ENCODE measurements at regions not wholly inside any gene's neighbourhood (a gene's known extent, or its start where the extent isn't known, plus 50 kb on each side); places are given as distances from the start of the nearest gene placed in this dataset.
"Not testable (repeated sequence)": the region's sequence is repeated elsewhere in the genome, so short reads cannot be mapped to it uniquely, and the experiment has no call there.

DNA sequence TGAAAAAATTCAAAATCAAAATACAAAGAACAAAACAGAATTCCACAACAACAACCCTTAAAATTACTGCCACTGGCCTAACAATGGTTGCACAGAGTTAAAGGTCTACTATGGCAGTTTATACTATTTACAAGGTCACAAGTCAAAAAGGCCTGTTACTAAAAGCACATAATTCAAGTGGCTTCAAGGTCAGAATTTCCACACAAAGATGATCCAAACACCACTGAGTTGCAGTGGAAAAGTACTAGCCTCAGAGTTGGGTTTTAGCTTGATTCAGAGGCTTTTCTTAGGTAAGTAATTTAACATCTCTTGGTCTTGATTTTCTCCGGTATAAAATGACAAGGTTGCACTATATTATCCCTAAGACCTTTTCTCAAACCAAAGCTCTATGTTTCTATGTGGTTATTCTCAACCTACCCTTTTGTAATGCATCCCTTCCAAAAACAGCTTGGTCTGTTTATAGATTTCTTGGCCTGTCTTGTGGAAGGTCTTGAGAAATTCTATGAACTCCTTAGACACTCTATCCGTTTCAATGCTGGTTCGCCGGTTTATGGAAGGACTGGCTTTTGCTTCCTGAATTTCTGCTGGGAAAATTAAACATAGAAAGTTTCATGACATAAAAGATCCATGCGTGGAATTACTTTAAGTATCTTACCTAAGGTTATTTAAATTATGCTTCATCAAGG lies 69.5 kb downstream of the MDH2 start:
- DNase-seq; intact Hi-C loops (cut with micrococcal nuclease); H3K4me3 Mint-ChIP-seq; H3K27ac Mint-ChIP-seq; H3K36me3 Mint-ChIP-seq (ENCODE audit: low read depth); H3K9me3 Mint-ChIP-seq; H3K27me3 Mint-ChIP-seq: not testable (repeated sequence)
- H3K4me1 Mint-ChIP-seq = peaks cover 10% of the 10 kb centered on the region

DNA sequence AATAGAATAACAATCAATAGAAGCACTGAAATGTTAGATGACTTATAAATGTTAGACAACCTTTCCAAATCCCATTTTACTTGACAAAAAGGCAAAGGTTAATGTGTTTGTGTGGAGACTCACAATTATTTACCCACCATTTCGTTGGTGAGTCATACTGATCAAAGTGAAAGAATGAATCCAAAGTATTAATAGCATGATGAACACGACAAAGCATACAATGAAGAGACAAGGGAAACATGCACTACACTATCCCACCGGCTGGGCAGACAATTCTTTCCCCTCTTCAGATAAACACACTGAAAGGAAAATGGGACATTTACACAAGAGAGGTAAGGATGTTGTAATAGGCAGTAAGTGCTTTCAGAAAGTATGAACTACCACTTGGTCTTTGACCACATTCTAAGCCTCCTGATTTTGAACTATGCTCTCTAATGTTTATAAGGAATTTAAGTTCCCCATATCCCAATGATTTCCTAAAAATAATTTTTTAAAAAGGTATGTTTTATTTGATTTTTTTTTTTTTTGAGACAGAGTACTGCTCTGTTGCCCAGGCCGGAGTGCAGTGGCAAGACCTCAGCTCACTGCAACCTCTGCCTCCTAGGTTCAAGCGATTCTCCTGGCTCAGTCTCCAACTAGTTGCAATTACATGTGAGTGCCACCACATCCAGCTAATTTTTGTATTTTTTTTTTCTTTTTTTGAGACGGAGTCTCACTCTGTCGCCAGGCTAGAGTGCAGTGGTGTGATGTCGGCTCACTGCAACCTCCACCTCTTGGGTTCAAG lies 70.5 kb downstream of the MDH2 start:
- intact Hi-C loops (cut with micrococcal nuclease); H3K36me3 Mint-ChIP-seq (ENCODE audit: low read depth); H3K27me3 Mint-ChIP-seq; H3K9me3 Mint-ChIP-seq; H3K27ac Mint-ChIP-seq; H3K4me3 Mint-ChIP-seq; DNase-seq: not testable (repeated sequence)
- peaks cover 15% of the 10 kb centered on the region for H3K4me1 Mint-ChIP-seq

- no peaks in the 10 kb centered on the region for H3K9me3 Mint-ChIP-seq
- no peak for DNase-seq
- no peaks in the 10 kb centered on the region for H3K36me3 Mint-ChIP-seq (ENCODE audit: low read depth)
- no peak overlapping the region for H3K27ac Mint-ChIP-seq
- peaks cover 15% of the 10 kb centered on the region for H3K4me1 Mint-ChIP-seq
- intact Hi-C loops (cut with micrococcal nuclease) = no loop called here
- no peak overlapping the region for H3K4me3 Mint-ChIP-seq
- H3K27me3 Mint-ChIP-seq = no peaks in the 10 kb centered on the region
Observed at GRCh38 chr7:76121044-76121443, 73.1 kb downstream of the MDH2 start.

DNA sequence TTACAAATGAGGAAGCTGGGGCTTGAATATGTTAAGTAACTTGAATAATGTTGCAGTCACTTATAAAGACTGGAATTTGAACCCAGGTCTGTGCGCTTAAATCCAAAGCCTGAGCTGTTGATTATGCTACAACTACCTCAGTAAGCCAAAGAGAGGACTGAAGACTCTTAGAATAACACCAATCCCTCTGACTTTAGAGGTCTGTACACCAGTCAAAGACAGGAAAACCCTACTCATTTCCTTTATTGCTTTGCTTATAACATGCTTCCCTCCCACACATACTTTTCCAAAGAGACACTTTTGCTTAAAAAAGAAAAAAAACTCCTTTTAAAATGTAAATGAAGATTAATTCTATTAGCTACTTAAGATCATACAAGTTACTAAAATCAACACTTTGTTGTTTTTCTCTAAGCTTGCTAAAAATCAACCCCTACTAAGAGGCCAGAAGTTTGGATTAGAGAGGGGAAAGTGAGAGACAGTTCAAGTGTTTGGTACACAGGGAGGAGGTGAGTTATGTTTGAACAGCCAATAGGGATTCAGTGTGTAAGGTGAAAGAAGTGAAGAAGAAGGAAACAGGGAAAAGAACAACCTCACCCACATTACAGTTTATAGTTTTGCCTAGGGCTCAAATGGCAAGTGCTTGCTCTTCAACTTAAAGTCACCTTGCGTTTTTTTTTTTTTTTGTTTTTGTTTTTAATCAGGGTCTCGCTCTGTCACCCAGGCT lies 74.8 kb downstream of the MDH2 start:
- Mint-ChIP-seq H3K27ac (peak overlapping the region; percentile 25), H3K4me3 (no peak overlapping the region), H3K9me3 (no peaks in the 10 kb centered on the region), H3K36me3 (ENCODE audit: low read depth) (no peaks in the 10 kb centered on the region), H3K4me1 (peaks cover 15% of the 10 kb centered on the region), H3K27me3 (no peaks in the 10 kb centered on the region)
- DNase-seq = no peak
- intact Hi-C loops (cut with micrococcal nuclease) = no loop called here

- Mint-ChIP-seq H3K36me3 (ENCODE audit: low read depth) (no peaks in the 10 kb centered on the region), H3K4me1 (peaks cover 15% of the 10 kb centered on the region), H3K4me3 (no peak overlapping the region), H3K27ac (no peak overlapping the region), H3K9me3 (no peaks in the 10 kb centered on the region), H3K27me3 (no peaks in the 10 kb centered on the region)
- intact Hi-C loops (cut with micrococcal nuclease) = no loop called here
- DNase-seq = no peak
Observed at GRCh38 chr7:76123316-76123715, 75.4 kb downstream of the MDH2 start.

DNA sequence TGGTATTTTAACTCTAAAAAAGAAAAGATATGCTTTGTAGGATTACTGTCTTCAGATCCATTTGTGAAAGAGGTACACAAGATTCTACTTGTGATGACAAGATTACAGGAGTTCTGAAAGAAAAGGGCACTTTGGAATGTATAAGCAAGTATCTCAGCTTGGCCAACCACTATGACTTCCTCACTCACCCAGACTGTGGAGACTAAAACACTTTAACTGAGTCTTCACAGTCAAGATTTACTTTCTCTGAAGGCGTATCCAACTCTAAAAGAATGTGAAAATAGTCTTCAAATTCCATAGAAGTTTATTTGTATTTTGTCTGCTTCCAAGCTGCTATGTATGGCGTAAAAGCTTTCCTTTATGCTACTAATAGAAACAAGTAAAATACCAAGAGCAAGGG lies 76.1 kb upstream of the SRRM3 start:
- DNase-seq = no peak
- Mint-ChIP-seq H3K4me3 (no peak overlapping the region), H3K4me1 (peaks cover 18% of the 10 kb centered on the region), H3K27ac (no peak overlapping the region), H3K36me3 (ENCODE audit: low read depth) (no peaks in the 10 kb centered on the region), H3K27me3 (no peaks in the 10 kb centered on the region), H3K9me3 (no peaks in the 10 kb centered on the region)
- intact Hi-C loops (cut with micrococcal nuclease) = no loop called here

- H3K4me1 Mint-ChIP-seq = peaks cover 16% of the 10 kb centered on the region
- no peaks in the 10 kb centered on the region for H3K36me3 Mint-ChIP-seq (ENCODE audit: low read depth)
- no peak overlapping the region for H3K4me3 Mint-ChIP-seq
- no peak overlapping the region for H3K27ac Mint-ChIP-seq
- intact Hi-C loops (cut with micrococcal nuclease) = no loop called here
- no peaks in the 10 kb centered on the region for H3K27me3 Mint-ChIP-seq
- DNase-seq = no peak
- no peaks in the 10 kb centered on the region for H3K9me3 Mint-ChIP-seq
Observed at GRCh38 chr7:76126632-76127031, 75.1 kb upstream of the SRRM3 start.

- Mint-ChIP-seq H3K36me3 (ENCODE audit: low read depth) (no peaks in the 10 kb centered on the region), H3K27ac (no peak overlapping the region), H3K4me3 (no peak overlapping the region), H3K9me3 (no peaks in the 10 kb centered on the region), H3K4me1 (peaks cover 28% of the 10 kb centered on the region), H3K27me3 (no peaks in the 10 kb centered on the region)
- DNase-seq = no peak
- intact Hi-C loops (cut with micrococcal nuclease) = no loop called here
Observed at GRCh38 chr7:76129366-76129765, 72.3 kb upstream of the SRRM3 start.

DNA sequence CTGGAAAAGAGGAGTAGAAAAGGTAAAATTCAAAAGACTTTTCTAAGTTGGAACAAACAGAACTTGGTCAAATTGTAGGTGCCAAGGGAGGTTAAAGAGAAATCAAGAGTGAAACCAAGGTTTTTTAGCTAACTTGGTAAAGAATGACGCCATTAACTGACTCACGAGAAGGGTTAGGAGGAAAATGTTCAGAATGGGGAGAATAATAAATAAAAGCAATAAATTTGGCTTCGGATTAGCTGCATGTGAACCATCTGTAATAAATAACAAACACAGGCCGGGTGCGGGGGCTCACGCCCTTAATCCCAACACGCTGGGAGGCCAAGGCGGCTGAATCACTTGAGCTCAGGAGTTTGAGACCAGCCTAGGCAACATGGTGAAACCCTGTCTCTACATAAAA lies 71.9 kb upstream of the SRRM3 start:
- no peaks in the 10 kb centered on the region for H3K27me3 Mint-ChIP-seq
- H3K4me1 Mint-ChIP-seq = peaks cover 28% of the 10 kb centered on the region
- no peak overlapping the region for H3K27ac Mint-ChIP-seq
- no peaks in the 10 kb centered on the region for H3K36me3 Mint-ChIP-seq (ENCODE audit: low read depth)
- no peak overlapping the region for H3K4me3 Mint-ChIP-seq
- no peaks in the 10 kb centered on the region for H3K9me3 Mint-ChIP-seq
- no peak for DNase-seq
- intact Hi-C loops (cut with micrococcal nuclease) = no loop called here

DNA sequence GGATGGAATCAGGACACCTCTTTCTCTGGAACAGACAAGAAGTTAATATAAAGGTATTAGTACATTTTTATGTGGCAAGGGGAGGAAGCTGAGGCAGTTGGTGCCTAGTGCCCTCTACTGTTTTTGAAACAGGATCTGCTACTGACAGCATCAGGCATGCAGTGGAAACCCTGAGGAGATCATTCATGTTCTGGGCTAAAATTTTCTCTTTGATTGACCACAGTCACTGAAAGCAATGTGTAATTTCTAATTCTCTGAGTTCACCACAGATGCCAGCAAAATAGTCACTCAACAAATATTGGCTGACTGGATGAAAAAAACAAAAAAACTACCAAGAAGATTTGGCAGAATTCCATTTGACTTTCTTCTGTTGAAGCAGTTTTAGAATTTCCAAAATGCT lies 71.0 kb upstream of the SRRM3 start:
- H3K4me3 Mint-ChIP-seq; intact Hi-C loops (cut with micrococcal nuclease); H3K27ac Mint-ChIP-seq; H3K36me3 Mint-ChIP-seq (ENCODE audit: low read depth); H3K9me3 Mint-ChIP-seq; H3K27me3 Mint-ChIP-seq: not testable (repeated sequence)
- peak; percentile 65 for DNase-seq
- peaks cover 28% of the 10 kb centered on the region for H3K4me1 Mint-ChIP-seq

DNA sequence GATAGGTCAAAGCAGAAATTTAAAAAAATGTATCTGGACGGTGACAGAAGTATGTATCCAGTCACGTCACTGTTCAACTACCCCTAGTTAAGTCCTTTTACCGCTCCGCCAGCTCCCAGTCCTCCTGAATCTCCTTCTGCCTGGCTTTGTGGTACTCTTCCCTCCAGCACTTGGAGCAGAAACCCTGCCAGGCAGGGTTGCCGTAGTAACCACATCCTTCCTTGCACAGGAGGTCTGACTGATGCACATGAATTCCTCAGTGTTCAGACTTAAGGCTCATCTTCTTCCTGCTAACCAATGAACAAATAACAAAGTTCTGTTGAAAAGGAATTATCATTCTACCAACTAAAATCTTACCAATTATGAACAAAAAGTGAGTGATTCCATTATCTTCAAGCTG lies 69.8 kb upstream of the SRRM3 start:
- H3K27me3 Mint-ChIP-seq; H3K36me3 Mint-ChIP-seq (ENCODE audit: low read depth); H3K4me3 Mint-ChIP-seq; H3K27ac Mint-ChIP-seq; intact Hi-C loops (cut with micrococcal nuclease); H3K9me3 Mint-ChIP-seq: not testable (repeated sequence)
- DNase-seq = peak; percentile 60
- H3K4me1 Mint-ChIP-seq = peaks cover 28% of the 10 kb centered on the region

GRCh38 chr7:76133164-76133775 lies 68.4 kb upstream of the SRRM3 start:
- peak; percentile 68 for DNase-seq
- Mint-ChIP-seq H3K27me3 (no peaks in the 10 kb centered on the region), H3K9me3 (no peaks in the 10 kb centered on the region), H3K4me3 (peak overlapping the region; percentile 66), H3K36me3 (ENCODE audit: low read depth) (no peaks in the 10 kb centered on the region), H3K4me1 (peaks cover 36% of the 10 kb centered on the region), H3K27ac (peak overlapping the region; percentile 79)
- intact Hi-C loops (cut with micrococcal nuclease) = no loop called here

GRCh38 chr7:76133839-76134238 lies 67.9 kb upstream of the SRRM3 start:
- H3K27me3 Mint-ChIP-seq = no peaks in the 10 kb centered on the region
- no peaks in the 10 kb centered on the region for H3K9me3 Mint-ChIP-seq
- peaks cover 36% of the 10 kb centered on the region for H3K4me1 Mint-ChIP-seq
- no peaks in the 10 kb centered on the region for H3K36me3 Mint-ChIP-seq (ENCODE audit: low read depth)
- H3K4me3 Mint-ChIP-seq = peak overlapping the region; percentile 66
- no peak for DNase-seq
- intact Hi-C loops (cut with micrococcal nuclease) = no loop called here
- peak overlapping the region; percentile 79 for H3K27ac Mint-ChIP-seq

DNA sequence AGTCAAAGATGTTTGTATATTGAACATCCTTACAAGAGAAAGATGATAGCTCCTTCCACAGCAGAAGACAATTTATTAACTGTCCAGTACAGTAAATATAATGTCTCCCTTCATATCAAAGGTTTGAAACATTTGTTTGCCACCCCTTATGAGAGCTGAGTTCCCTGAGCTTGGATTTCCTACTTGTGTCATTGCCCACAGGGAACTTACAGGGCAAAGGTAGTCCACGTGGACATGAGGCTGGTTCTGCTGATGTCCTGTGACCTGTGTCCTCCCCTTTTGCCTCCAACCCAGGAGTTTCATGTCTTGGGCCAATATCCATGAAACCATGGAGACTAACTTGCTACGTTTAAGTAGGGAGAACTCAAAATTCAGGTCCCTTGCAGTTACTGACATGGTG lies 66.4 kb upstream of the SRRM3 start:
- H3K27me3 Mint-ChIP-seq; intact Hi-C loops (cut with micrococcal nuclease); H3K36me3 Mint-ChIP-seq (ENCODE audit: low read depth); H3K9me3 Mint-ChIP-seq; DNase-seq; H3K27ac Mint-ChIP-seq; H3K4me3 Mint-ChIP-seq: not testable (repeated sequence)
- H3K4me1 Mint-ChIP-seq = peaks cover 37% of the 10 kb centered on the region
